ENCODE measurements at regions not wholly inside any gene's neighbourhood (a gene's known extent, or its start where the extent isn't known, plus 50 kb on each side); places are given as distances from the start of the nearest gene placed in this dataset.

DNA sequence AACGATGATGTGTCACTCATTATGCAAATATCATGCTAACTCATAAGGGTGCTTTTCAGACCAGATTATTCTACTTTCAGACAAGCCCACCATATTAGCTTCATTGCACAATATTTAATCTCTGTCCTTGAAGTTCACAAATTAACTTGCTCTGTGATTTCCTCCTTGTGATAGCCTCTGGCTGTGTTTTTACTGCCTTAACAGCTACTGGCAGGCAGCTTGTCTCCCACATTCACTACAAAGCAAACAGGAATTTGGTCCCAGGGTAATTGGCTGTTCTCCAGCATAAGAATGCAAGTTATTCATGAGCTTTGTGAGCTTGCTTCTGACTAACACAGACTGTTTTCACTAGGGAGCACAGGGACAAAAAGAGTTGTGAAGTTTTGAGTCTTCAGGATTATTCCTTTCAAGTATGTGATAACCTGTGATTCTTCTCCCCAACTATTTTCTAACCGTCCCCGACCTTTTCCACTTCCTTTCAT lies 87.9 kb upstream of the HMCN1 start:
- no peak for DNase-seq
- peaks cover 3% of the 10 kb centered on the region for H3K4me1 ChIP-seq (ENCODE audit: control insufficient read depth, insufficient read depth, low read length, poor library complexity, severe bottlenecking)
- no peaks in the 10 kb centered on the region for H3K36me3 ChIP-seq (ENCODE audit: control insufficient read depth, insufficient read depth, low read length)
- H3K27me3 ChIP-seq (replicated peaks; ENCODE audit: control insufficient read depth, insufficient read depth, low read length, poor library complexity, severe bottlenecking): no peaks in the 10 kb centered on the region
- H3K27ac ChIP-seq (ENCODE audit: insufficient read depth, low read length, poor library complexity, severe bottlenecking): no peak overlapping the region
- no peak overlapping the region for H3K4me3 ChIP-seq (ENCODE audit: insufficient read depth, low read depth, low read length, poor library complexity, severe bottlenecking)
- no peaks in the 10 kb centered on the region for H3K9me3 ChIP-seq (ENCODE audit: control insufficient read depth, low read length)

DNA sequence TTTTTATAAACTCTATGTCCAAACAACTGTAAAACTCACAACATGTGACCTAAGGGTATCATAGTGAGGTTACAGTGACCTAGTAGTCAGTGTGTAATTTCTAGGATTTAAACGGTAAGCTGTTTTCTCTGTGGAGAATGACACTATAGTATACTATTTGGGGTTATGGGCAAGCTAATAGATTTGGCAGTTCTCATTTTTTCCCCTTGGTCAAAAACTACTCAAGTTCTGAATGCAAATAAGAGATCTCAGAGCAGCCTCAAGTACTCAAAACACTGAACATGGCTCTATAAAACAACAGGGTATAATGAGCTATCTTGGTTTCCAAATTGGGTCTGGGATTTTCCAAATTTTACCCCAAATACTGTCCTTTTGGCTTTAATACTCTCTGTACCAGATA lies 88.5 kb upstream of the HMCN1 start:
- Histone ChIP-seq H3K4me3 (ENCODE audit: insufficient read depth, low read depth, low read length, poor library complexity, severe bottlenecking) (no peak overlapping the region), H3K36me3 (ENCODE audit: control insufficient read depth, insufficient read depth, low read length) (no peaks in the 10 kb centered on the region), H3K9me3 (ENCODE audit: control insufficient read depth, low read length) (no peaks in the 10 kb centered on the region), H3K27me3 (replicated peaks; ENCODE audit: control insufficient read depth, insufficient read depth, low read length, poor library complexity, severe bottlenecking) (no peaks in the 10 kb centered on the region), H3K4me1 (ENCODE audit: control insufficient read depth, insufficient read depth, low read length, poor library complexity, severe bottlenecking) (peaks cover 3% of the 10 kb centered on the region), H3K27ac (ENCODE audit: insufficient read depth, low read length, poor library complexity, severe bottlenecking) (no peak overlapping the region)
- DNase-seq: no peak

DNA sequence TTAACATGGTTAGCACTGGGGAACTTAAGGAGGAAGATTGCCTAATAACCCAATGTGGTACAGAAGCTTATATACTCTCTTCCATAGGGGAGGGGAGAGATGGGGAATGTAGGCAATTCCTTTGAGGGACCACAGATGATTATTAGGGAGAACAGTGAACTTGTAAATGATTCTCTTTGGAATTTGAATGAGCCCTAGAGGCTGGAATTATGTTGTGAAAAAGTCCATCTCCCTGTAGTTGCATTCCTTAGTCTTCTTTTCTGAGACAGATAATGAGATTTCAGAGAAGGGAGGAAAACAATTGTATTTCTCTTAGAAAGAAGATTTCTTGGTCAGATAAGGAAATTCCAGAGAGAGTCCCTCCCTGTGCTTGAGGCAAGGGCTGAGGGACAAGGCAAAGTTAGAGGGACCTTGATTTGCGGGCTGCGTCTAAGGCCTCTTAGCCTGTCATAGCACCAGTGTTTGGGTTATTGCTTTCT lies 89.0 kb upstream of the HMCN1 start:
- no peak for DNase-seq
- Histone ChIP-seq H3K4me3 (ENCODE audit: insufficient read depth, low read depth, low read length, poor library complexity, severe bottlenecking) (no peak overlapping the region), H3K27ac (ENCODE audit: insufficient read depth, low read length, poor library complexity, severe bottlenecking) (no peak overlapping the region), H3K36me3 (ENCODE audit: control insufficient read depth, insufficient read depth, low read length) (no peaks in the 10 kb centered on the region), H3K4me1 (ENCODE audit: control insufficient read depth, insufficient read depth, low read length, poor library complexity, severe bottlenecking) (peaks cover 3% of the 10 kb centered on the region), H3K27me3 (replicated peaks; ENCODE audit: control insufficient read depth, insufficient read depth, low read length, poor library complexity, severe bottlenecking) (no peaks in the 10 kb centered on the region), H3K9me3 (ENCODE audit: control insufficient read depth, low read length) (no peaks in the 10 kb centered on the region)

DNA sequence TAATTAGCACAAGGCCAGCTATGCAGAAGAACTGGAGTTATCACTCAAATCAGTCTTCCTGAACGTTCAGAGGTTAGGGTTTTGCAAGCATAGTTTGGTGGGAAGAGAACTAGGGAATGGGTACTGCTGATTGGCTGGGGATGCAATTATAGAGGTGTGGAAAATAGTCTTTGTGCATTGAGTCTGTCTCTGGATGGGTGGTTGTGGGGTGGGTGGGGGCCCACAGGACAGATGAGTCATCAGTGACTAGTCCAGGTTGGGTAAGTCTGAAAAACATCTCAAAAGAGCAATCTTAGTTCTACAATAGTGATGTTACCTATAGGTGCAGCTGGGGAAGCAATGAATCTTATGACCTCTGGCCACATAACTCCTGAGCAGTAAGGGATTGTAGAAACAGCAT lies 89.7 kb upstream of the HMCN1 start:
- Histone ChIP-seq H3K4me1 (ENCODE audit: control insufficient read depth, insufficient read depth, low read length, poor library complexity, severe bottlenecking) (peaks cover 3% of the 10 kb centered on the region), H3K4me3 (ENCODE audit: insufficient read depth, low read depth, low read length, poor library complexity, severe bottlenecking) (no peak overlapping the region), H3K27me3 (replicated peaks; ENCODE audit: control insufficient read depth, insufficient read depth, low read length, poor library complexity, severe bottlenecking) (no peaks in the 10 kb centered on the region), H3K9me3 (ENCODE audit: control insufficient read depth, low read length) (no peaks in the 10 kb centered on the region), H3K27ac (ENCODE audit: insufficient read depth, low read length, poor library complexity, severe bottlenecking) (no peak overlapping the region), H3K36me3 (ENCODE audit: control insufficient read depth, insufficient read depth, low read length) (no peaks in the 10 kb centered on the region)
- DNase-seq: no peak

DNA sequence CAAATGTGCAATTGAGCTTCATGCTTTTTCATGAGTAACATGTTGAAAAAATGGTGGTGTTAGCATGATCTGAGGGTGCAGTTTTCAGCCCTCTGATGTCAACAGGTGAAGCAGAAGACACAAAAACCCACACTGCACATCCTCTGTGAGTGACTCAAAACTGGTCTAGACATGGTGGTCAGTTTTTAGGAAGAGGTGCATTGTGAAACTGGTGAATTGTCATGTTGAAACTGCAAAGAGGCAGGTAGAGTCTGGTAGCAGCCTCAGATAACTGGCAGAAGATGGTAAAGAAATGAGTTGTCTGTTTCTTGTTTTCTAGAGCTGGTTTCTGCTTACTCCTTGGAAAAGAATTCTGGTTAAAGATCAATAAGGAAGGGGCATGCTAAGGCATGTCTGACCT lies 97.3 kb upstream of the HMCN1 start:
- DNase-seq: no peak
- Histone ChIP-seq H3K9me3 (ENCODE audit: control insufficient read depth, low read length) (no peaks in the 10 kb centered on the region), H3K27me3 (replicated peaks; ENCODE audit: control insufficient read depth, insufficient read depth, low read length, poor library complexity, severe bottlenecking) (no peaks in the 10 kb centered on the region), H3K4me1 (ENCODE audit: control insufficient read depth, insufficient read depth, low read length, poor library complexity, severe bottlenecking) (no peaks in the 10 kb centered on the region), H3K4me3 (ENCODE audit: insufficient read depth, low read depth, low read length, poor library complexity, severe bottlenecking) (no peak overlapping the region), H3K36me3 (ENCODE audit: control insufficient read depth, insufficient read depth, low read length) (no peaks in the 10 kb centered on the region), H3K27ac (ENCODE audit: insufficient read depth, low read length, poor library complexity, severe bottlenecking) (no peak overlapping the region)

DNA sequence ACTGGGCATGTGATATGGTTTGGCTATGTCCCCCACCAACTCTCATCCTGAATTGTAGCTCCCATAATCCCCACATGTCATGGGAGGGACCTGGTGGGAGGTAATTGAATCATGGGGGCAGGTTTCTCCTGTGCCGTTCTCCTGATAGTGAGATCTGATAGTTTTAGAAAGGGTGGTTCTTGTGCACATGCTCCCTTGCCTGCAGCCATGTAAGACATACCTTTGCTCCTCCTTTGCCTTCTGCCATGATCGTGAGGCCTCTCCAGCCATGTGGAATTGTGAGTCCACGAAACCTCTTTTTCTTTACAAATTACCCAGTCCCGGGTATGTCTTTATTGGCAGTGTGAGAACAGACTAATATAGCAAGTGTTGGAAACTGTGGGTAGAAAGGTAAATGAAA lies 99.5 kb upstream of the HMCN1 start:
- Histone ChIP-seq H3K36me3 (ENCODE audit: control insufficient read depth, insufficient read depth, low read length) (no peaks in the 10 kb centered on the region), H3K4me3 (ENCODE audit: insufficient read depth, low read depth, low read length, poor library complexity, severe bottlenecking) (no peak overlapping the region), H3K4me1 (ENCODE audit: control insufficient read depth, insufficient read depth, low read length, poor library complexity, severe bottlenecking) (no peaks in the 10 kb centered on the region), H3K27ac (ENCODE audit: insufficient read depth, low read length, poor library complexity, severe bottlenecking) (no peak overlapping the region), H3K9me3 (ENCODE audit: control insufficient read depth, low read length) (no peaks in the 10 kb centered on the region), H3K27me3 (replicated peaks; ENCODE audit: control insufficient read depth, insufficient read depth, low read length, poor library complexity, severe bottlenecking) (no peaks in the 10 kb centered on the region)
- no peak for DNase-seq

DNA sequence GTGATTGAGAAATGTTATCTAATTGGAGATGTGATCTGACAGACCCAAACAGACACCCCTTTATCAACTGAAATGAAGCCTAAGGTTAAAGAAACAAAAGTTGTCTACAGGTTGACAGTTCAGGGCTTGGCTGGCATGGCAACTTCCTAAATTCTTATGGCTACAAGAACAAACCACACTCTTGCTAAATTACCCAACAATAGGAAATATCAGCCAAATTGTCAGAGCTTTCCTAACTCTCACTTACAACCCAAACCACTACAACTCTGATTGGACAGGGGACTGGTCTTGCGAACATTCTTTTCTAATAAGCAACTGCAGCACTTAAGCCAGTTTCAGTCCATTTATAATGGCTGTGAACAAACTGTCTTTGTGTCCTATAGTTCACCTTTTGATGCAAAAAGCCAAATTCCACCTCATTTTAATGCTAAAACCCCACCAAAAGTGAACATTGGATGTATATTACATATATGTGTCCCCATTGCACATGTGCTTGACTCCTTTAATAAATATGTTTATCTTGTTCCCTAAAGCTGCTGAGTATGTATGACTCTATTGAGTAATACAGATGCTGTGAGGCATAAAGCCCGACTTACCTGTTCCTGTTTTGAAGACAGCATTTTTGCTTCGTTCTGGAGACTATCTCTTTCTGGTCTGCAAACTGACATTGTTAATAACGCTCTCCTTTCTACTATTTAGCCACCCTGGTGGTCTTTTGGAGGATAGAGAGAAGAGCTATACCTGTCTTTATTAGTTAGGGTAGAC lies 101.3 kb upstream of the HMCN1 start:
- H3K4me1 ChIP-seq (ENCODE audit: control insufficient read depth, insufficient read depth, low read length, poor library complexity, severe bottlenecking): no peaks in the 10 kb centered on the region
- H3K27ac ChIP-seq (ENCODE audit: insufficient read depth, low read length, poor library complexity, severe bottlenecking): no peak overlapping the region
- no peaks in the 10 kb centered on the region for H3K9me3 ChIP-seq (ENCODE audit: control insufficient read depth, low read length)
- no peaks in the 10 kb centered on the region for H3K27me3 ChIP-seq (replicated peaks; ENCODE audit: control insufficient read depth, insufficient read depth, low read length, poor library complexity, severe bottlenecking)
- no peak overlapping the region for H3K4me3 ChIP-seq (ENCODE audit: insufficient read depth, low read depth, low read length, poor library complexity, severe bottlenecking)
- H3K36me3 ChIP-seq (ENCODE audit: control insufficient read depth, insufficient read depth, low read length): no peaks in the 10 kb centered on the region
- no peak for DNase-seq

DNA sequence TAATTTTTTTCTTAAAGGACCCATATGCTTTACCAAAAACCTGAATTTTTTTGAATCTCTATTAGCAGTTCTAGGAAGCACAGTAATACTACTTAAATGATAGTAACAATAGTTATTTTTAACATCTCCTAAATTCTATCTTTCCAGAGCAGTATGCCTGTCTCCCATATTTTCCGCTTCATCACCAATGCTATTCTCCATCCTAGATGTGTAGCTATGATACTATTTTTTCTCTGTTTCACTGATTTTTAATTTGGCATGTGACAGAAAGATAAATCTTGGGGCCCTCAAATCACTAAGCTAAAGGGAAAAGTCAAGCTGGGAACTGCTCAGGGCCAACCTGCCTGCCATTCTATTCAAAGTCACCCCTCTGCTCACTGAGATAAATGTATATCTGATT lies 102.3 kb upstream of the HMCN1 start:
- H3K27me3 ChIP-seq (replicated peaks; ENCODE audit: control insufficient read depth, insufficient read depth, low read length, poor library complexity, severe bottlenecking): no peaks in the 10 kb centered on the region
- H3K36me3 ChIP-seq (ENCODE audit: control insufficient read depth, insufficient read depth, low read length): no peaks in the 10 kb centered on the region
- H3K9me3 ChIP-seq (ENCODE audit: control insufficient read depth, low read length): no peaks in the 10 kb centered on the region
- H3K27ac ChIP-seq (ENCODE audit: insufficient read depth, low read length, poor library complexity, severe bottlenecking): no peak overlapping the region
- H3K4me1 ChIP-seq (ENCODE audit: control insufficient read depth, insufficient read depth, low read length, poor library complexity, severe bottlenecking): no peaks in the 10 kb centered on the region
- H3K4me3 ChIP-seq (ENCODE audit: insufficient read depth, low read depth, low read length, poor library complexity, severe bottlenecking): no peak overlapping the region
- no peak for DNase-seq

DNA sequence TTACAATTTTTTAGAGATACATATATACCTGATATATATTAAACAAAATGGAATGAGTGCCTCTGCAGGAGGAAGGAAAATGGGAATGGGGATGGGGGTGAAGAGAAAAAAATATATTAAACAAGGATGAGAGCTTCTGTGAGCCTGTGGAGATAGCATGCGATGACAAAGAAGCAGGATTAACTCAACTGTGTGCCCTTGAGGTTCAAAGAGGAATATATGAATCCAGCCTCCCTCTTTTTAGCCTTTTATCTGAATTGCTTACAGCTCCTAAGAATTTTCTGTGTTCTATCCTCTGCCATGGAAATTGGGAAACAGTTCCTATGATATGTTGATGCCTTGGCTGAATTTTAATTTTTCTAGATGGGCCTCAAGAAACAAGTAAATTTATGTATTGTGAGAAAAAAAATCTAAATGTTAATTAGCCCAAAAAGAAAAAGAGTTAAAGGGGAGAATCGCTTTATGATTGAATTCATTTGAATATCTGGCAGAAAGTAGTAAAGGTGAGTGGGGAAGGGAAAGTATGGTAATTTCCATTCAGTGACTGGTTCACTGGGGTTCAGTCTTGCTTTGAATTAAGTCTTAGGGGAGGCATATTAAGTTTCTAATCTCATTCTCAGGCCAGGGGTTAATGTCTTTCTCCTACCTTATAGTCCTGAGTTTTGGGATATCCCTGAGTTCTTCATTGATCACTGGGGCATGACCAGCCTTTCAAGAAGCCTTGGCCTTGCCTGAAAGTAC lies 106.3 kb upstream of the HMCN1 start:
- Histone ChIP-seq H3K27me3 (replicated peaks; ENCODE audit: control insufficient read depth, insufficient read depth, low read length, poor library complexity, severe bottlenecking) (no peaks in the 10 kb centered on the region), H3K4me1 (ENCODE audit: control insufficient read depth, insufficient read depth, low read length, poor library complexity, severe bottlenecking) (no peaks in the 10 kb centered on the region), H3K36me3 (ENCODE audit: control insufficient read depth, insufficient read depth, low read length) (no peaks in the 10 kb centered on the region)

DNA sequence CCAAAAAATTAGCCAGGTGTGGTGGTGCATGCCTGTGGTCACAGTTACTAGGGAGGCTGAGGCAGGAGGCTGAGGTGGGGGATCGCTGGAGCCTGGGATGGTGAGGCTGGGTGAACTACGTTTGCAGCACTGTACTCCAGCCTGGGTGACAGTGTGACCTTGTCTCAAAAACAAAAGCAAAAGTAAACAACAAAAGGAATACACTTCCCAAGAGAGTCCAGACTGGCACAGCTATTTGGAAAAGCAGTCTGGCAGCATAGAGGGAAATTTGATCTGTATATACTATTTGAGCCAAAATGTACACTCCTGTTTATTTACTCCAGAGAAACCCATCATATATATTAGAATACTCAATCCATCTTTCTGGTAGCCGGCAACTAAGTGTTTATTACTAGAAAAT lies 107.0 kb upstream of the HMCN1 start:
- Histone ChIP-seq H3K4me1 (ENCODE audit: control insufficient read depth, insufficient read depth, low read length, poor library complexity, severe bottlenecking) (no peaks in the 10 kb centered on the region), H3K27me3 (replicated peaks; ENCODE audit: control insufficient read depth, insufficient read depth, low read length, poor library complexity, severe bottlenecking) (no peaks in the 10 kb centered on the region), H3K9me3 (ENCODE audit: control insufficient read depth, low read length) (no peaks in the 10 kb centered on the region), H3K27ac (ENCODE audit: insufficient read depth, low read length, poor library complexity, severe bottlenecking) (no peak overlapping the region), H3K4me3 (ENCODE audit: insufficient read depth, low read depth, low read length, poor library complexity, severe bottlenecking) (no peak overlapping the region), H3K36me3 (ENCODE audit: control insufficient read depth, insufficient read depth, low read length) (no peaks in the 10 kb centered on the region)
- no peak for DNase-seq

More for the DNA sequence above, 106.3 kb upstream of the HMCN1 start:
- no peak overlapping the region for H3K4me3 ChIP-seq (ENCODE audit: insufficient read depth, low read depth, low read length, poor library complexity, severe bottlenecking)
- no peaks in the 10 kb centered on the region for H3K9me3 ChIP-seq (ENCODE audit: control insufficient read depth, low read length)
- H3K27ac ChIP-seq (ENCODE audit: insufficient read depth, low read length, poor library complexity, severe bottlenecking): no peak overlapping the region
- no peak for DNase-seq

All from effector memory CD4-positive, alpha-beta T cell (primary cell).